ENCODE measurements at regions not wholly inside any gene's neighbourhood (a gene's known extent, or its start where the extent isn't known, plus 50 kb on each side); places are given as distances from the start of the nearest gene placed in this dataset.

DNA sequence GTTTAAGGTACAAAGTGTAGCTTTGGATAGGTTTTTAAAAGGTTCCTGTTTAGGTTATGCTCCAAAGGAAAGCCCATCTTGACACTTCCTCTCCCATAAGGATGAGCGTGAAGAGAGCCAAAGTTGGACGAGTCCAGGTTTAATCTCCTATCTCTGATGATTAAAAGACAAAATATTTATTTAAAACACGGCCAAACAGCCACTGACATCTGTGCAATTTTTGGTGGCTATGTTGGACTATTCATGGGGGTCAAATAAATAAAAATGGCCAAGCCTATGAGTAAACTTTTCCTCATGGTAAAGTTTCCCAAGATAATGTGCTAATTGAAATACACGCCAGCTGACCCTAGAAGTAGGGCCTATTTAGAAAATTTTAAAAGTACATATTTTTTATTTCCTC lies 69.0 kb upstream of the DOCK9 start:
- no CpG with 5 or more reads among the region's 4 CpGs for WGBS (ENCODE audit: extremely low coverage, insufficient coverage, low lambda C conversion rate)
- Histone ChIP-seq H2BK120ac (ENCODE audit: low read depth, low read length) (no peak overlapping the region), H2BK15ac (replicated peaks; ENCODE audit: low read depth) (no peak overlapping the region), H3K4me1 (ENCODE audit: control insufficient read depth, low read depth, low read length) (no peaks in the 10 kb centered on the region), H3K23ac (ENCODE audit: low read length) (no peak overlapping the region), H3K79me1 (ENCODE audit: low read length) (no peaks in the 10 kb centered on the region), H2AK5ac (ENCODE audit: low read length) (no peak overlapping the region), H3K18ac (ENCODE audit: low read length) (no peak overlapping the region), H4K5ac (ENCODE audit: low read length) (no peak overlapping the region), H3K27ac (ENCODE audit: low read depth, low read length) (no peak overlapping the region), H3K4me2 (ENCODE audit: low read length) (no peak overlapping the region), H2BK5ac (ENCODE audit: low read length) (no peak overlapping the region), H4K8ac (ENCODE audit: low read depth, low read length) (no peak overlapping the region), H3K4ac (ENCODE audit: low read depth, low read length) (no peak overlapping the region), H3K36me3 (ENCODE audit: control insufficient read depth, insufficient read depth, low read length) (no peaks in the 10 kb centered on the region), H3K9ac (ENCODE audit: low read length) (no peak overlapping the region), H3K27me3 (ENCODE audit: insufficient read depth, low read length, poor library complexity) (no peaks in the 10 kb centered on the region), H3K56ac (ENCODE audit: low read length) (no peak overlapping the region), H3K4me3 (ENCODE audit: low read length) (no peak overlapping the region), H3K79me2 (ENCODE audit: control insufficient read depth, insufficient read depth, low read length) (no peaks in the 10 kb centered on the region)
- DNase-seq, result no peak

DNA sequence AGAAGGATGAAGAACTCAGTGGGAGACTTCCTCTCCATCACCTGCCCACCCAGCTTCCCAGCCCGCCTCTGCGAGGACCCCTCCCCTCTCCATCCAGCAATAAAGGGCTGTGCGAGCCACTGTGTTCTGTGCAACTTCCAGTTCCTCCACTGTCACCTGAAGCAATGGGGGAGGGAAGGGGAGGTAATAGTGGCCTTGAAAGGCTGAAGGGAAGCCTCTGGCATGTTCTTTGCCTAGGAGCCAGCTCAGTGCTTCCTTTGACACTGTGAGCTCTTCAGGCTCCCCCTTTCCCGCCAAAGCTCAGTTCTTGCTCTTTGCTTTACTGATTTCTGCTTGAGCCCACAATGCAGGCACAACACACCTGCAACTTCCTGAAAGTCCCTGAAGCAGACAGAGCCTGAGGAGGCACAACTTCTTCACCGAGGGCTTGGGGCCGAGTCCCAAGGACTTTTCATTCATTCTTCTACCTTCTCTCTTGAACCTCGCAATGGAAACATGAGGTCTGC lies 73.2 kb upstream of the DOCK9 start:
- Histone ChIP-seq H4K8ac (ENCODE audit: low read depth, low read length) (no peak overlapping the region), H2BK120ac (ENCODE audit: low read depth, low read length) (no peak overlapping the region), H3K18ac (ENCODE audit: low read length) (no peak overlapping the region), H3K23ac (ENCODE audit: low read length) (no peak overlapping the region), H3K27me3 (ENCODE audit: insufficient read depth, low read length, poor library complexity) (no peaks in the 10 kb centered on the region), H2BK15ac (replicated peaks; ENCODE audit: low read depth) (no peak overlapping the region), H3K4me3 (ENCODE audit: low read length) (no peak overlapping the region), H3K4me2 (ENCODE audit: low read length) (no peak overlapping the region), H3K36me3 (ENCODE audit: control insufficient read depth, insufficient read depth, low read length) (no peaks in the 10 kb centered on the region), H3K4ac (ENCODE audit: low read depth, low read length) (no peak overlapping the region), H4K5ac (ENCODE audit: low read length) (no peak overlapping the region), H3K56ac (ENCODE audit: low read length) (no peak overlapping the region), H3K9ac (ENCODE audit: low read length) (no peak overlapping the region), H3K27ac (ENCODE audit: low read depth, low read length) (no peak overlapping the region), H3K4me1 (ENCODE audit: control insufficient read depth, low read depth, low read length) (no peaks in the 10 kb centered on the region), H3K79me2 (ENCODE audit: control insufficient read depth, insufficient read depth, low read length) (no peaks in the 10 kb centered on the region), H2BK5ac (ENCODE audit: low read length) (no peak overlapping the region), H3K79me1 (ENCODE audit: low read length) (no peaks in the 10 kb centered on the region), H2AK5ac (ENCODE audit: low read length) (no peak overlapping the region)
- no CpG with 5 or more reads among the region's 7 CpGs for WGBS (ENCODE audit: extremely low coverage, insufficient coverage, low lambda C conversion rate)
- no peak for DNase-seq

DNA sequence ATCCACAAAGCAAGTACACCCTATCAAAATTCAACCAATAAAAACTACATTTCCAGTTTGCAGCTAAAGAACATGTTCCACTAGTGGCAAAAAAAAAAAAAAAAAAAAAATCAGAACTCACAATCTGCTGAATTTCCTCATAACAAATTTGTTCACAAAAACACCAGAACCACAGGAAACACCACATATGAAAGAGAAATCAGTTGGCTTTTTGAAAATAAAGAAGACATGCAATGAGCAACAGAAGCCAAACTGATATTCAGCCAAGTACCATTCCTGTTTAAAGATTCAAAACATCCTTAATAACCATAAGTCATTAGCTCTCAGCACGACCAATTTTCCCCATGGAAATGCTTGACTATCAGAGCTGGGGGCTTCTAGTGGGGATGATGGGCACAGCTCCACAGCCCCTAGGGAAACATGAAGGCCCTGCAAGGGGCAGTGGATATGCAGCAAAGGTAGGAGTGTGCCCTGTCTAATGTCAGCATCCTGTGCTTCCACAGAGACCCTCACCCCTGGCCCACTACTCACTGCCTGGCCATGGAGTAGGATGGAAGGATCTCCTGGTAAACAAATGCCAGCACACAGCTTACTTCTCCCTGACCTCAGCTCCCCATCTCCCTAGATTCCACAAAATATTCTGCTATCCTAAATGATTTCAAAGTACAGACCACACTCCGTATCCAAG lies 74.0 kb upstream of the DOCK9 start:
- Histone ChIP-seq H3K56ac (ENCODE audit: low read length) (no peak overlapping the region), H3K79me2 (ENCODE audit: control insufficient read depth, insufficient read depth, low read length) (no peaks in the 10 kb centered on the region), H4K5ac (ENCODE audit: low read length) (no peak overlapping the region), H3K23ac (ENCODE audit: low read length) (no peak overlapping the region), H2BK5ac (ENCODE audit: low read length) (no peak overlapping the region), H3K4me2 (ENCODE audit: low read length) (no peak overlapping the region), H3K27ac (ENCODE audit: low read depth, low read length) (no peak overlapping the region), H3K4me3 (ENCODE audit: low read length) (no peak overlapping the region), H3K4me1 (ENCODE audit: control insufficient read depth, low read depth, low read length) (no peaks in the 10 kb centered on the region), H2AK5ac (ENCODE audit: low read length) (no peak overlapping the region), H3K9ac (ENCODE audit: low read length) (no peak overlapping the region), H3K36me3 (ENCODE audit: control insufficient read depth, insufficient read depth, low read length) (no peaks in the 10 kb centered on the region), H2BK15ac (replicated peaks; ENCODE audit: low read depth) (no peak overlapping the region), H3K18ac (ENCODE audit: low read length) (no peak overlapping the region), H3K4ac (ENCODE audit: low read depth, low read length) (no peak overlapping the region), H4K8ac (ENCODE audit: low read depth, low read length) (no peak overlapping the region), H3K79me1 (ENCODE audit: low read length) (no peaks in the 10 kb centered on the region), H3K27me3 (ENCODE audit: insufficient read depth, low read length, poor library complexity) (no peaks in the 10 kb centered on the region), H2BK120ac (ENCODE audit: low read depth, low read length) (no peak overlapping the region)
- no peak for DNase-seq
- no CpG with 5 or more reads among the region's 2 CpGs for WGBS (ENCODE audit: extremely low coverage, insufficient coverage, low lambda C conversion rate)

DNA sequence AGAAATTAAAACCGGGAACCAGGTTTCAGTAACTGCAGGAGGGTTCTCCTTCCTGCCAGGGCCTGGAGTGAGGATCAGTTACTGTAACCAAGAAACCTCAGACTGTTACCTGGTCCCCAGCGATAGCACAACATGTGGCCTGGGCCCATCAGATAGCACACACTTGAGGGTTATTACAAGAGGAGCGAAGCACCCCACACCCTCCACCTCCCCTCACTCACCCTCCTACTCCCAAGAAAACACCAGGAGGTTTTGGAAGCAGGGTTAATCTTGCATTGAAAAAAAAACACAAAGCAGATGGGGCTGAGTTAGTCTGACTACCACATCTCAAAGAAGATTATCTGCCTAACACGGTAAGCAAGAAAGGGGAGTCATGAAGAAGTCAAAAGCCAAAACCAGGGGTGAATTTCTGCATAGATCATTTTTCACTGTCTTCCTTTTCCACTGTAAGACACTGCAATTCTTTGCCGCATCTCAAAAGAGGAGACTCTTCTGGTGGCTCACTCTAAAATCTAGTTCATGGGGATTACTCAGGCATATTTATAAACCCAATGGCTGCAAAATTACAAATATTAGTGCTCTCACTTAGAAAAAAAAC lies 75.9 kb upstream of the DOCK9 start:
- DNase-seq, result no peak
- no CpG with 5 or more reads among the region's 5 CpGs for WGBS (ENCODE audit: extremely low coverage, insufficient coverage, low lambda C conversion rate)
- Histone ChIP-seq H4K5ac (ENCODE audit: low read length) (no peak overlapping the region), H3K23ac (ENCODE audit: low read length) (no peak overlapping the region), H3K27me3 (ENCODE audit: insufficient read depth, low read length, poor library complexity) (no peaks in the 10 kb centered on the region), H3K79me2 (ENCODE audit: control insufficient read depth, insufficient read depth, low read length) (no peaks in the 10 kb centered on the region), H3K4me2 (ENCODE audit: low read length) (no peak overlapping the region), H2BK5ac (ENCODE audit: low read length) (no peak overlapping the region), H3K4me3 (ENCODE audit: low read length) (no peak overlapping the region), H4K8ac (ENCODE audit: low read depth, low read length) (no peak overlapping the region), H2AK5ac (ENCODE audit: low read length) (no peak overlapping the region), H3K79me1 (ENCODE audit: low read length) (no peaks in the 10 kb centered on the region), H3K27ac (ENCODE audit: low read depth, low read length) (no peak overlapping the region), H2BK15ac (replicated peaks; ENCODE audit: low read depth) (no peak overlapping the region), H3K4ac (ENCODE audit: low read depth, low read length) (no peak overlapping the region), H3K9ac (ENCODE audit: low read length) (no peak overlapping the region), H3K18ac (ENCODE audit: low read length) (no peak overlapping the region), H3K56ac (ENCODE audit: low read length) (no peak overlapping the region), H2BK120ac (ENCODE audit: low read depth, low read length) (no peak overlapping the region), H3K4me1 (ENCODE audit: control insufficient read depth, low read depth, low read length) (no peaks in the 10 kb centered on the region), H3K36me3 (ENCODE audit: control insufficient read depth, insufficient read depth, low read length) (no peaks in the 10 kb centered on the region)

DNA sequence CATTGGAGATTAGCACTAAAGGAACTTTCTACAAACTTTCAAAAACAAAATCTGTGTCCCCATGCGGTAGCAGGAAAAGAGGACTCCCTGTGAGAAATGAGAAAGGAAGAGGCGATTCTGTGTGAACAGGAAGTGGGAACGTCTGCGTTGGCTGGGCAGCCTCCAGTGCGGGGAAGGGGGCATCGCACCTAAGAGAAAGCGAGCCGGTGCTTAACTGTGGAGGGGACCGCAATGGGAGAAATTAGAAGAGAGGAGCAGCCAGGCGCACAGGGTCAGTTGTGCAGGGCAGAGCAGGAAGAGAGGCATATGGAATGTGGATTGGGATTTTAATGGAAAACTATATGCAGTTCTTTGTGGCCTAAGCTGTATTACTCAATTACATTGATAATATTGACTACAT lies 77.4 kb upstream of the DOCK9 start:
- Histone ChIP-seq H3K36me3 (ENCODE audit: control insufficient read depth, insufficient read depth, low read length) (no peaks in the 10 kb centered on the region), H2BK15ac (replicated peaks; ENCODE audit: low read depth) (no peak overlapping the region), H4K5ac (ENCODE audit: low read length) (no peak overlapping the region), H3K27me3 (ENCODE audit: insufficient read depth, low read length, poor library complexity) (no peaks in the 10 kb centered on the region), H3K4me1 (ENCODE audit: control insufficient read depth, low read depth, low read length) (no peaks in the 10 kb centered on the region), H3K4ac (ENCODE audit: low read depth, low read length) (no peak overlapping the region), H2BK120ac (ENCODE audit: low read depth, low read length) (no peak overlapping the region), H4K8ac (ENCODE audit: low read depth, low read length) (no peak overlapping the region), H2AK5ac (ENCODE audit: low read length) (no peak overlapping the region), H3K4me3 (ENCODE audit: low read length) (no peak overlapping the region), H3K79me2 (ENCODE audit: control insufficient read depth, insufficient read depth, low read length) (no peaks in the 10 kb centered on the region), H3K4me2 (ENCODE audit: low read length) (no peak overlapping the region), H3K56ac (ENCODE audit: low read length) (no peak overlapping the region), H3K9ac (ENCODE audit: low read length) (no peak overlapping the region), H3K79me1 (ENCODE audit: low read length) (no peaks in the 10 kb centered on the region), H3K18ac (ENCODE audit: low read length) (no peak overlapping the region), H3K27ac (ENCODE audit: low read depth, low read length) (no peak overlapping the region), H3K23ac (ENCODE audit: low read length) (no peak overlapping the region), H2BK5ac (ENCODE audit: low read length) (no peak overlapping the region)
- DNase-seq, result no peak
- no CpG with 5 or more reads among the region's 10 CpGs for WGBS (ENCODE audit: extremely low coverage, insufficient coverage, low lambda C conversion rate)

DNA sequence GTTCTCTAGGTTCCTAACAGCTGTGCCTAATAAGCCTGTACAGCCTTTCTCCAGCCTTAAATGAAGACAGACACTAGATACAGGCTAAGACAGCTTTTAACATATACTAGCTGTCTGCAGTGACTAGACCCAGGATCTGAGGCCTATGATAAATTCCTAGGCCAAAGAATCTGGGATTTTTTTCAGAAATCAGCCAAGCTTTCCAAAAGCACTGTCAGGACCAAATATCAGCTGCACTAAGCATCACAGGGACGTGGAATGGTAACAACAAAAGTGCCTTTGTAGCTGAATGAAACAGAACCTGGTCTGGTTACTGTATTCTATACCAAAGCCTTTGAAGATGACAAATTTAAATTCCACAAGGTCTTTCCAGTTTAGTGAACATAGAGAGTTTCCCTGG lies 77.9 kb upstream of the DOCK9 start:
- no peak overlapping the region for H4K8ac ChIP-seq (ENCODE audit: low read depth, low read length)
- no peak for DNase-seq
- H3K4me3 ChIP-seq (ENCODE audit: low read length), result no peak overlapping the region
- no peaks in the 10 kb centered on the region for H3K36me3 ChIP-seq (ENCODE audit: control insufficient read depth, insufficient read depth, low read length)
- H2BK120ac ChIP-seq (ENCODE audit: low read depth, low read length), result no peak overlapping the region
- H2BK15ac ChIP-seq (replicated peaks; ENCODE audit: low read depth), result no peak overlapping the region
- no peak overlapping the region for H3K23ac ChIP-seq (ENCODE audit: low read length)
- H4K5ac ChIP-seq (ENCODE audit: low read length), result no peak overlapping the region
- H3K4me1 ChIP-seq (ENCODE audit: control insufficient read depth, low read depth, low read length), result no peaks in the 10 kb centered on the region
- H3K56ac ChIP-seq (ENCODE audit: low read length), result no peak overlapping the region
- no peaks in the 10 kb centered on the region for H3K79me1 ChIP-seq (ENCODE audit: low read length)
- H3K18ac ChIP-seq (ENCODE audit: low read length), result no peak overlapping the region
- no peak overlapping the region for H3K4me2 ChIP-seq (ENCODE audit: low read length)
- no peaks in the 10 kb centered on the region for H3K79me2 ChIP-seq (ENCODE audit: control insufficient read depth, insufficient read depth, low read length)
- H2AK5ac ChIP-seq (ENCODE audit: low read length), result no peak overlapping the region
- no peak overlapping the region for H3K4ac ChIP-seq (ENCODE audit: low read depth, low read length)
- H2BK5ac ChIP-seq (ENCODE audit: low read length), result no peak overlapping the region
- no peak overlapping the region for H3K9ac ChIP-seq (ENCODE audit: low read length)
- H3K27ac ChIP-seq (ENCODE audit: low read depth, low read length), result no peak overlapping the region
- no peaks in the 10 kb centered on the region for H3K27me3 ChIP-seq (ENCODE audit: insufficient read depth, low read length, poor library complexity)
- no CpG with 5 or more reads among the region's 1 CpG for WGBS (ENCODE audit: extremely low coverage, insufficient coverage, low lambda C conversion rate)

Measured in mesendoderm (in vitro differentiated cells).